Testis (tissue), 2 donors: ENCODE measurements at regions not wholly inside any gene's neighbourhood (a gene's known extent, or its start where the extent isn't known, plus 50 kb on each side); places are given as distances from the start of the nearest gene placed in this dataset.

Source experiments
- CTCF ChIP-seq, 3 experiments: fragments of 450-650 bp in 2 of 3; fragments of 200-600 bp in 1 of 3; sonication (generic) in 1 of 3; IDR thresholded peaks; one replicate each; pipeline ENCODE4 v1.5.1; 2016 to 2019; ENCODE audit warnings: antibody characterized with exemption in 3 of 3, mild to moderate bottlenecking in 2 of 3, moderate library complexity in 1 of 3
- POLR2A ChIP-seq: fragments of 450-650 bp; IDR thresholded peaks from one replicate; pipeline ENCODE4 v1.6.1; 2017; ENCODE audit warnings: antibody characterized with exemption, mild to moderate bottlenecking, moderate library complexity

- TF ChIP-seq CTCF (IDR thresholded peaks at IDR 0.05) (no peak), POLR2A (no peak)
These were observed 1684.7 kb upstream of the RAG2 start for GRCh38 chr11:38282718-38283117.
